Tibial nerve (tissue), 4 donors: ENCODE measurements at regions not wholly inside any gene's neighbourhood (a gene's known extent, or its start where the extent isn't known, plus 50 kb on each side); places are given as distances from the start of the nearest gene placed in this dataset.

Source experiments
- EP300 ChIP-seq, 2 donors: sonication (generic); formaldehyde crosslinking; IDR thresholded peaks; one replicate each; pipeline ENCODE4 v1.6.1; 2017; ENCODE audit warnings: antibody characterized with exemption in 2 of 2, mild to moderate bottlenecking in 1 of 2
- POLR2A ChIP-seq, 2 donors: fragments of 450-650 bp; IDR thresholded peaks; one replicate each; pipeline ENCODE4 v1.6.1; 2017; ENCODE audit warnings: antibody characterized with exemption in 2 of 2, mild to moderate bottlenecking in 2 of 2, moderate library complexity in 2 of 2
- TF ChIP-seq, protein P1 (sequence below), 5 experiments: fragments of 200-600 bp in 3 of 5; fragments of 450-650 bp in 2 of 5; sonication (generic) in 3 of 5; IDR thresholded peaks; one replicate each; pipeline ENCODE4 v1.5.1; 2016 to 2019; ENCODE audit warnings: antibody characterized with exemption in 5 of 5, mild to moderate bottlenecking in 3 of 5, moderate library complexity in 2 of 5

DNA sequence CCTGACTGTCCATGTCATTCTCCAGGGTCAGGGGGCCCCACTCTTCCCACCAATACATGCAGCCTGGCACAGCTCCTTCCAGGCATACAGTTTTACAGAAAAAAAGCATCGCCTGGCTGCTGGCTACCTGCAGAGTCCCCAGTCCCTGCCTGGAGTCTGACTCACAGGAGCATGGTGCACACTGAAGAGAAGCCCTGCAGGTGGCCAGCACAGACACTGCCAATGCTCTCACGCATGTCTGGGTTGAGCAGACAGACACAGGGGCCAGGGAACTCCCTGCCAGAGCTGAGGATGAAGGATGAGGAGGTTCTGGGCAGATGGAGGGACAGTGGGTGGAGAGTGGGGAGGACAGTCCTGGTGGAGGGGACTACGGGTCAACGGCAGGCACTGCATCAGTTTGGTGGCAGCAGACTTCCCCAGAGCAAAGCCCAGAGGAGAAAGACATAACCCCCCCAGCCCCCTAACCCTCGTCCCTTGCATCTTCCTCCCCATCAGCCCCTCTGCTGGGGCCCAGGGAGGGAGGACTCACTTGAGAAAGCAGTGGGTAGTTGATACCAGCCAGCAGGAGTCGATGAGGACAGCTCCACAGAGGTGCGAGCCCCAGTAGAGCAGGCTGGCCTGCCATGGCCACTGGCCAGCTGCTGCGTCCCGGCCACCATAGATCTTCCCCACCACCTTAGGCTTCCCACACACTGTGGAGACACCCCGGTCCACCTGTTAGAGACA, 72.9 kb upstream of the SPTLC1 start:
- TF ChIP-seq, protein P1, sequence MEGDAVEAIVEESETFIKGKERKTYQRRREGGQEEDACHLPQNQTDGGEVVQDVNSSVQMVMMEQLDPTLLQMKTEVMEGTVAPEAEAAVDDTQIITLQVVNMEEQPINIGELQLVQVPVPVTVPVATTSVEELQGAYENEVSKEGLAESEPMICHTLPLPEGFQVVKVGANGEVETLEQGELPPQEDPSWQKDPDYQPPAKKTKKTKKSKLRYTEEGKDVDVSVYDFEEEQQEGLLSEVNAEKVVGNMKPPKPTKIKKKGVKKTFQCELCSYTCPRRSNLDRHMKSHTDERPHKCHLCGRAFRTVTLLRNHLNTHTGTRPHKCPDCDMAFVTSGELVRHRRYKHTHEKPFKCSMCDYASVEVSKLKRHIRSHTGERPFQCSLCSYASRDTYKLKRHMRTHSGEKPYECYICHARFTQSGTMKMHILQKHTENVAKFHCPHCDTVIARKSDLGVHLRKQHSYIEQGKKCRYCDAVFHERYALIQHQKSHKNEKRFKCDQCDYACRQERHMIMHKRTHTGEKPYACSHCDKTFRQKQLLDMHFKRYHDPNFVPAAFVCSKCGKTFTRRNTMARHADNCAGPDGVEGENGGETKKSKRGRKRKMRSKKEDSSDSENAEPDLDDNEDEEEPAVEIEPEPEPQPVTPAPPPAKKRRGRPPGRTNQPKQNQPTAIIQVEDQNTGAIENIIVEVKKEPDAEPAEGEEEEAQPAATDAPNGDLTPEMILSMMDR (IDR thresholded peaks at IDR 0.05): no peak
- TF ChIP-seq EP300 (IDR thresholded peaks at IDR 0.05) (no peak), POLR2A (IDR thresholded peaks at IDR 0.05) (no peak)
